ENCODE measurements at regions not wholly inside any gene's neighbourhood (a gene's known extent, or its start where the extent isn't known, plus 50 kb on each side); places are given as distances from the start of the nearest gene placed in this dataset.

DNA sequence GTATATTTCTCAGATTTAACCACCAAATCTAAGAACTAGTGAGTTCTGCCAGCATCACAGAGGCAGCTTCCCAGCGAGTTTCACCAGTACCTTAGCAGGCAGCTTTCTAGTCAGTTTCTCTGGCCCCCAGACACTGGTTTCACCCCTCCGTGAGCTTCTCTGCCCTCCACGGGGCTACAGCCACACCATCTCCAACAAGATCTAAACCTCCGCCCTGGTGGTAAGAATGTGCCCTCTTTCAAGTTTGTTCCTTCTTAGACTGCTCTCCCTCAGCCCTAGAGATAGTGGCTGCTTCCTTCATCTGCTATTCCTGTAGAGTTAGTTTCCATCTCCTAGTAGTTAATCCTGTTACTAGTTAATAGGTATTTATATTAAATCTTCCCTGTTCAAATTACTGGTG lies 60.5 kb upstream of the TAB3 start:
- no peak for DNase-seq

DNA sequence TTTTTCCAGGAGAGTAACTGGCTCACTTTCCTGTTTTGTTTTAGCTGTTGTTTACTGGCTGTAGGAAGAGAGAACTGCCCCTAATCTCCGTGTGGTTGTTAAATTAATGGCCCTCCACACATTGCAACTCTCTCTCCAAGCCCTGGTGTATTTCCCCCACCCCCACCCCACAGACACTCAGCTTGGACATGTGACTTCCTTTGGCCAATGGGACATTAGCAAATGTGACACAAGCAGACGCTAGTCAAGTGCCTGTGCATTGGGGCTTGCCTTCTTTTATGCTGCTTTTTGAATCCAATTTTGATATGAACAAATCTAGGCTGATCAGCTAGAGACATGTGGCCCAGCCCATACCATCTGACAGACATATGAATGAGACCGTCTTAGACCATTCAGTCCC lies 59.6 kb upstream of the TAB3 start:
- no peak for DNase-seq

DNA sequence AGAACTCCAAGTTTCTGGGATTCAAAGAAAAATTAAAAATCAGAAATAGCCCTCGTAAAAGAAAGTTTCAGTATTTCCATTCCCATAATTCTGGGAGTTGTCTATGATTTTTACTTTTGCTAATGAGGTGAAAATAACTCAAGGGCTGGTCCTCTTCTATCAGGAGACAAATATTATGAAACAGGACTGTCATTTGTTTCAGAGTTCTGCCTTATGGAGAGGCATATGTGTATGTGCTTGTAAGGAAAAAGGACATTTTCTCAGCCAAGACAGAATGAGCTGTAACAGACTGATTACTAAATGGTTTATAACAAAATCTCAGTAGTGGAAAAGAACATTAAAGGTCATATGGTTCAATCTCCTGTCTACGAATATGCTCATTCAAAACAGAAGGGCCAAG lies 59.0 kb upstream of the TAB3 start:
- no peak for DNase-seq

DNA sequence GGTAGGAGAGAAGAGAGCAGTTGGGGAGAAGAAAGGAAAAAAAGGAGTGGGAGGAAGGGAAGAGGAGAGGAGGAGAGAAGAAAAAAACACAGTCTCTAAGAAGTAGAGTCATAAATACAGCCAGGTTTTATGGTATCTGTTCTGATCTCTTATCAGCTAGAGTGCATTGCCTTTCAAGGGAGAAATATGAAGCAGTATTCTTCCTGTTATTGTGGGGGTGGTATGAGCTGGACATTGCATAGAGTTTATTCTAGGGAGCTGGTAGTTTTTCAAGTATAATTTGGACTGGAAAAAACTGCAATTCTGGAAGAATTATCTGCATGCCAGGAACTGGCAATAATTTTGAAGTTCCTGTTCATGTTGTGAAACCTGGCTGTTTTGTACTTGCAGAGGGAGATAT lies 54.9 kb upstream of the TAB3 start:
- DNase-seq: no peak

DNA sequence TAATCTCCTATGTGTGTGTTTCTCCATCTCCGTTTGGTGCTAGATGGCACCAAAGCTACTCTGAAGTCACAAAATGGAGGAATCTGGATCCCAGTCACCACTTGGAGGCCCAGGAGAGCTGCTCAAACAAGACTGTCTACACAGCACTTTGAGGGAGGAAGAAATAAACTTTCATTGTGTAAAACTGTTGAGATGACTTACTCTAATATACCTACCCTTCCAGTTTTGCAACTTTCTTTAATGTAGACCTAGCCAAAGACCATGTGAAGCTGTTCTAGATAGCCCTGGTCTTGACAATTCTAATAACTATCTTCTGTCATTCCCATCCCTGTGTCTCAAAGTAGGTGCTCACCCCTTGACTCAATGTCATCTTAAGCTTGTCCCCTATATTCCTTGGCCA lies 52.8 kb upstream of the TAB3 start:
- DNase-seq: no peak

DNA sequence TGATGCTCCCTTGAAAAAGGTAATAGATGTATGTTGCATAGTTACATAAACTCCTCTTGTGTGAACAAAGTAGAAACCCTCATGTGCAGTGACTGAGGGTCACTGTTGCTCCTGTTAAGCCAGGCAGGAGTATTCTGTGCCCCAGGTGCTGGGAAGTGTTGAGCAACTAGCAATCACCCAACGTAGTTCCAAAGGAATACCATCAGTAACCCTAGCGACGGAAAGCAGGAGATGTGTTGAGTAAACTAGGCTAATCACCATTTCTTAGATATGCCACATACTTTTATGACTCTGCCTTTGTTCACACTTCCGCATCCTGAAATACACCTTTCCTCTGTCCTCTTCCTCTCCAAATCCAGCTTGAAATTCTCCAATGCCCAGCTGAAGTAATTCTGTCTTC lies 50.9 kb upstream of the TAB3 start:
- no peak for DNase-seq

Measured in activated CD4-positive, alpha-beta T cell treated with anti-CD3 and anti-CD28 coated beads, Interleukin-10, Interleukin-2, amounts not matched to agents 100 ng/mL and 50 ng/mL, durations not matched to agents 16 hours and 8 hours (primary cell).